Loucy (cell line): ENCODE measurements at regions not wholly inside any gene's neighbourhood (a gene's known extent, or its start where the extent isn't known, plus 50 kb on each side); places are given as distances from the start of the nearest gene placed in this dataset.

Source experiments
- H2AFZ ChIP-seq: fragments of 200-600 bp; sonication (generic); 2 replicates; pipeline ENCODE4 v1.6.0; 2016; ENCODE audit warnings: antibody characterized with exemption, mild to moderate bottlenecking, low read length, moderate library complexity
- H3F3A ChIP-seq: fragments of 200-600 bp; 2 replicates; pipeline ENCODE4 v1.6.0; 2016; ENCODE audit warnings: antibody characterized with exemption, low read depth, mild to moderate bottlenecking
- H3K27me3 ChIP-seq: fragments of 200-600 bp; sonication (generic); 2 replicates; pipeline ENCODE4 v1.6.1; 2014; ENCODE audit warnings: low read length, mild to moderate bottlenecking; ENCODE audit not compliant: insufficient read depth, poor library complexity, severe bottlenecking
- H3K36me3 ChIP-seq: fragments of 200-600 bp; sonication (generic); 2 replicates; pipeline ENCODE4 v1.6.1; 2016; ENCODE audit warnings: low read length; ENCODE audit not compliant: insufficient read depth
- H3K4me1 ChIP-seq: fragments of 200-600 bp; sonication (generic); 2 replicates; pipeline ENCODE4 v1.5.1; 2014; ENCODE audit warnings: low read length, mild to moderate bottlenecking; ENCODE audit not compliant: insufficient read depth, poor library complexity, severe bottlenecking
- H3K4me2 ChIP-seq: fragments of 200-600 bp; sonication (generic); 2 replicates; pipeline ENCODE4 v1.6.0; 2014; ENCODE audit warnings: antibody characterized with exemption, low read length, low read depth, mild to moderate bottlenecking; ENCODE audit not compliant: poor library complexity, severe bottlenecking
- H3K4me3 ChIP-seq: fragments of 200-600 bp; sonication (generic); 2 replicates; pipeline ENCODE4 v1.5.1; 2014; ENCODE audit warnings: low read length, mild to moderate bottlenecking, mixed read lengths; ENCODE audit not compliant: poor library complexity, severe bottlenecking
- H3K79me2 ChIP-seq: fragments of 200-600 bp; sonication (generic); 2 replicates; pipeline ENCODE4 v1.6.1; 2014; ENCODE audit warnings: low read length; ENCODE audit not compliant: insufficient read depth
- H3K9ac ChIP-seq: fragments of 200-600 bp; sonication (generic); 2 replicates; pipeline ENCODE4 v1.6.0; 2014; ENCODE audit warnings: mild to moderate bottlenecking, low read depth, low read length, moderate library complexity; ENCODE audit not compliant: poor library complexity, severe bottlenecking
- H3K9me2 ChIP-seq: fragments of 200-600 bp; sonication (generic); replicated peaks from 2 replicates; pipeline ENCODE4 v1.6.1; 2016; ENCODE audit warnings: low read depth, low read length, mixed read lengths
- H3K9me3 ChIP-seq: fragments of 200-600 bp; sonication (generic); 2 replicates; pipeline ENCODE4 v1.6.1; 2014; ENCODE audit warnings: mild to moderate bottlenecking, antibody characterized with exemption, low read length, low read depth; ENCODE audit not compliant: insufficient read depth
- H4K20me1 ChIP-seq: fragments of 200-600 bp; sonication (generic); 2 replicates; pipeline ENCODE4 v1.6.0; 2014; ENCODE audit warnings: antibody characterized with exemption, low read length, mild to moderate bottlenecking; ENCODE audit not compliant: insufficient read depth, poor library complexity, severe bottlenecking
- EZH2phosphoT487 ChIP-seq: fragments of 200-600 bp; IDR thresholded peaks from 2 replicates; pipeline ENCODE4 v1.6.1; 2018; ENCODE audit warnings: antibody characterized with exemption, mild to moderate bottlenecking, moderate library complexity, borderline replicate concordance
- TF ChIP-seq, protein P1 (sequence below): fragments of 200-600 bp; sonication (generic); conservative IDR thresholded peaks from 2 replicates; pipeline ENCODE4 v1.5.1; 2014; ENCODE audit warnings: mild to moderate bottlenecking, antibody characterized with exemption, low read length

DNA sequence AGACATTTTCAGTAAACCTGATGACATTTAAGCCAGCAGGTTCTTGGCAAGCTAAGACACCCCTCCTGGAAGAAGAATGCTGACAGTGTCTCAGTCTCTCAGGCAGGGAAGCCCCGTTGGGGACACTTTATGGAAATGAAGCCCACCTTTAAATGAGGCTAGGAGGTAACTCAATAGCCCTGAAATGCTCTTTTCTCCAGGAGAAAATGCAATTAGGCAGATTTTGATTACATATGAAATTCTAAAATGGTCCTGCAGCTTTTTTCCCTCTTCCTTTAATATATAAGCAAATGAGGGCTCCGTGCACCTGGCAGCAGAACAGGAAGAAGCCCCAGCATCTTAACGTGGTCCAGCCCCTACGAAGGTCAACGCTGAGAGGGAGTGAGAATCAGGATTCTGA, 65.8 kb upstream of the CHST15 start:
- Histone ChIP-seq H3K27me3 (no peaks in the 10 kb centered on the region), H3K4me1 (no peaks in the 10 kb centered on the region), H2AFZ (no peak overlapping the region), H3K4me2 (no peak overlapping the region), H3K9ac (no peak overlapping the region), H4K20me1 (no peaks in the 10 kb centered on the region), H3K36me3 (no peaks in the 10 kb centered on the region), H3K4me3 (no peak overlapping the region), H3K79me2 (no peaks in the 10 kb centered on the region), H3F3A (no peaks in the 10 kb centered on the region), H3K9me3 (no peaks in the 10 kb centered on the region), H3K9me2 (no peaks in the 10 kb centered on the region)
- no peak for TF ChIP-seq EZH2phosphoT487
- TF ChIP-seq, protein P1, sequence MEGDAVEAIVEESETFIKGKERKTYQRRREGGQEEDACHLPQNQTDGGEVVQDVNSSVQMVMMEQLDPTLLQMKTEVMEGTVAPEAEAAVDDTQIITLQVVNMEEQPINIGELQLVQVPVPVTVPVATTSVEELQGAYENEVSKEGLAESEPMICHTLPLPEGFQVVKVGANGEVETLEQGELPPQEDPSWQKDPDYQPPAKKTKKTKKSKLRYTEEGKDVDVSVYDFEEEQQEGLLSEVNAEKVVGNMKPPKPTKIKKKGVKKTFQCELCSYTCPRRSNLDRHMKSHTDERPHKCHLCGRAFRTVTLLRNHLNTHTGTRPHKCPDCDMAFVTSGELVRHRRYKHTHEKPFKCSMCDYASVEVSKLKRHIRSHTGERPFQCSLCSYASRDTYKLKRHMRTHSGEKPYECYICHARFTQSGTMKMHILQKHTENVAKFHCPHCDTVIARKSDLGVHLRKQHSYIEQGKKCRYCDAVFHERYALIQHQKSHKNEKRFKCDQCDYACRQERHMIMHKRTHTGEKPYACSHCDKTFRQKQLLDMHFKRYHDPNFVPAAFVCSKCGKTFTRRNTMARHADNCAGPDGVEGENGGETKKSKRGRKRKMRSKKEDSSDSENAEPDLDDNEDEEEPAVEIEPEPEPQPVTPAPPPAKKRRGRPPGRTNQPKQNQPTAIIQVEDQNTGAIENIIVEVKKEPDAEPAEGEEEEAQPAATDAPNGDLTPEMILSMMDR = no peak

DNA sequence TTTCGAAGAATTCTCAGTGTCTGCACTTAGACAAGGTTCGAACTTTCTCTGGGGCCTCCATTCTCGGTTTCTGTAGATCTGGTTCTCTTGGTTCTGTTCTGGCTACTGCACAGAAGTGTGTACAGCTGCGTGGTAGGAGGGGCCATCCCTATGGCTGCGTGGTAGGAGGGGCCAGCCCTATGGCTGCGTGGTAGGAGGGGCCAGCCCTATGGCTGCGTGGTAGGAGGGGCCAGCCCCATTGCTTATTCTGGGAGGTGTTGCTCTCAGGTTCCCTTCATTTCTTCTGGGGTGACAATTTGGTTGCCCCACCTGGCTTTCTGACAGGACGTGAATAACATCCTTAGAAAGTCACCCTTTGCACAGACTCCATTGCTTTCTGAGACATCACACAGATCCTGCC, 65.2 kb upstream of the CHST15 start:
- Histone ChIP-seq H3K36me3 (no peaks in the 10 kb centered on the region), H2AFZ (no peak overlapping the region), H4K20me1 (no peaks in the 10 kb centered on the region), H3K4me3 (no peak overlapping the region), H3K9me2 (no peaks in the 10 kb centered on the region), H3K4me2 (no peak overlapping the region), H3K27me3 (no peaks in the 10 kb centered on the region), H3K9me3 (no peaks in the 10 kb centered on the region), H3K9ac (no peak overlapping the region), H3K4me1 (peaks cover 3% of the 10 kb centered on the region), H3F3A (no peaks in the 10 kb centered on the region), H3K79me2 (no peaks in the 10 kb centered on the region)
- no peak for TF ChIP-seq EZH2phosphoT487
- TF ChIP-seq, protein P1 = no peak

DNA sequence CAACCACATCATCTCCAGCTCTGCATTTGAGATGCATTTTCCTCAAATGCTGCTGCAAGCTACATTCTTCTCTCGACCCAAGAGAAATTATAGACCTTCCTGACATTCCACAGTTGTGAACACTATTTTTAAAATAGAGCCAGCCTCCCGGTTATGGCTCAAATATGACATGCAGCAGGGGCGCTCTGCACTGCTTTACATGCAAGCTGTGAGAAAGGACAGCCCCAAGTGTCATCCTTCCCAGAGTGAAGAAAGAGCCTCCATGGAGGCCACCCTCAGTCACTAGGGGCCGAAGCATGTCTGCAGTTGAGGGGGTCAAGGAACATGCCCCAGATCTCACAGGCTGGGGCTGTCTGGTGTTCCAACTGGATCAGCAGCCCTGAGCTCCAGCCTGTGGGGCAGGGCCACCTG, 63.9 kb upstream of the CHST15 start:
- Histone ChIP-seq H3K36me3 (no peaks in the 10 kb centered on the region), H3K9me3 (no peaks in the 10 kb centered on the region), H3K27me3 (no peaks in the 10 kb centered on the region), H2AFZ (no peak overlapping the region), H3K4me2 (no peak overlapping the region), H3K4me1 (peaks cover 12% of the 10 kb centered on the region), H3F3A (no peaks in the 10 kb centered on the region), H3K9me2 (no peaks in the 10 kb centered on the region), H3K79me2 (no peaks in the 10 kb centered on the region), H3K4me3 (no peak overlapping the region), H3K9ac (no peak overlapping the region), H4K20me1 (no peaks in the 10 kb centered on the region)
- no peak for TF ChIP-seq EZH2phosphoT487
- TF ChIP-seq, protein P1 = no peak
